ENCODE measurements at regions not wholly inside any gene's neighbourhood (a gene's known extent, or its start where the extent isn't known, plus 50 kb on each side); places are given as distances from the start of the nearest gene placed in this dataset.

GRCh38 chr2:228247335-228247734 lies 65.8 kb upstream of the SPHKAP start:
- TF ChIP-seq POLR2A (IDR thresholded peaks at IDR 0.05; ENCODE audit: low read depth) (no peak), EP300 (IDR thresholded peaks at IDR 0.05) (no peak)
